Vagina (tissue), 2 donors: ENCODE measurements at regions not wholly inside any gene's neighbourhood (a gene's known extent, or its start where the extent isn't known, plus 50 kb on each side); places are given as distances from the start of the nearest gene placed in this dataset.
A peak's percentile ranks its signal among the peaks of the same experiment; 100 is the strongest.

ENCODE experiments used
- DNase-seq, 2 donors: peaks; one replicate each; pipeline ENCODE4 v3.0.0-alpha.2; 2017; ENCODE audit errors: extremely low spot score in 2 of 2
- H3K27ac ChIP-seq: fragments of 200-600 bp; sonication (generic); one replicate; pipeline ENCODE4 v1.5.1; 2019
- H3K27me3 ChIP-seq: fragments of 200-600 bp; sonication (generic); one replicate; pipeline ENCODE4 v1.5.1; 2019
- H3K36me3 ChIP-seq, 2 donors: fragments of 200-600 bp; sonication (generic); one replicate each; pipeline ENCODE4 v1.5.1; 2017 to 2019
- H3K4me1 ChIP-seq: fragments of 200-600 bp; sonication (generic); one replicate; pipeline ENCODE4 v1.5.1; 2019
- H3K4me3 ChIP-seq, 2 donors: fragments of 200-600 bp; sonication (generic); 1 replicate in 1 of 2; 2 replicates in 1 of 2; pipeline ENCODE4 v1.5.1; 2016 to 2019
- H3K9me3 ChIP-seq: fragments of 200-600 bp; sonication (generic); one replicate; pipeline ENCODE4 v1.5.1; 2019
- POLR2A ChIP-seq, 2 donors: fragments of 450-650 bp; IDR thresholded peaks; one replicate each; pipeline ENCODE4 v1.6.1; 2017; ENCODE audit warnings: antibody characterized with exemption in 2 of 2, mild to moderate bottlenecking in 2 of 2, moderate library complexity in 2 of 2
- POLR2AphosphoS5 ChIP-seq, 2 donors: sonication (generic); formaldehyde crosslinking; IDR thresholded peaks; one replicate each; pipeline ENCODE4 v1.9.0; 2017; ENCODE audit warnings: antibody characterized with exemption in 2 of 2, mild to moderate bottlenecking in 2 of 2, low read depth in 1 of 2; ENCODE audit not compliant: insufficient read depth in 1 of 2
- intact Hi-C: fragments of 100-400 bp; cut with DNase I; formaldehyde crosslinking; loops from one replicate; pipeline ENCODE4 v1.15.1; 2023
- TF ChIP-seq, protein P1 (sequence below), 3 experiments: fragments of 450-650 bp in 2 of 3; fragments of 200-600 bp in 1 of 3; sonication (generic) in 1 of 3; IDR thresholded peaks; one replicate each; pipeline ENCODE4 v1.5.1; 2017 to 2019; ENCODE audit warnings: antibody characterized with exemption in 3 of 3, mild to moderate bottlenecking in 2 of 3, moderate library complexity in 2 of 3

DNA sequence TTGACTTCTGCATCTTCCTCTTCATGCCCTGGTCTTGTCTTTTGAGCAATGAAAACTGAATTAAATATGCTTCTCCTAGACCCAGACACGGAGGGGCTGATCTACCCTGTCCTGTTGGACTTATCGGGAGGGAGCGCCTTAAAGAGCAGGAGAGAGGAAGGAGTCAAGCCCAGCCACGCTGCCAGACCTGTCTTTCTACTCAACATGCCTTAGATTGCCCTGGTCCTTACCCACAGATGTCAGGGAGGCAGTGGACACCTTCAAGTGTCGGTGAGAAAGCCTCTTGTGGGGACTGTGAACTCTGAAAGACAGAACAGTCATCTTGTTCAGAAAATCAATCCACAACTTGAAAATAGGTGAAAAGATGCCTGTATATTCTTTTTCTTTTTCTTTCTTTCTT lies 61.8 kb downstream of the IRAG1 start:
- no peaks in the 10 kb centered on the region for H3K4me1 ChIP-seq
- no peaks in the 10 kb centered on the region for H3K9me3 ChIP-seq
- no peaks in the 10 kb centered on the region for H3K27me3 ChIP-seq
- intact Hi-C loops: no loop called here
- H3K36me3 ChIP-seq: no peaks in the 10 kb centered on the region
- no peak overlapping the region for H3K4me3 ChIP-seq
- H3K27ac ChIP-seq: no peak overlapping the region
- no peak for TF ChIP-seq POLR2A (IDR thresholded peaks at IDR 0.05)
- TF ChIP-seq, protein P1, sequence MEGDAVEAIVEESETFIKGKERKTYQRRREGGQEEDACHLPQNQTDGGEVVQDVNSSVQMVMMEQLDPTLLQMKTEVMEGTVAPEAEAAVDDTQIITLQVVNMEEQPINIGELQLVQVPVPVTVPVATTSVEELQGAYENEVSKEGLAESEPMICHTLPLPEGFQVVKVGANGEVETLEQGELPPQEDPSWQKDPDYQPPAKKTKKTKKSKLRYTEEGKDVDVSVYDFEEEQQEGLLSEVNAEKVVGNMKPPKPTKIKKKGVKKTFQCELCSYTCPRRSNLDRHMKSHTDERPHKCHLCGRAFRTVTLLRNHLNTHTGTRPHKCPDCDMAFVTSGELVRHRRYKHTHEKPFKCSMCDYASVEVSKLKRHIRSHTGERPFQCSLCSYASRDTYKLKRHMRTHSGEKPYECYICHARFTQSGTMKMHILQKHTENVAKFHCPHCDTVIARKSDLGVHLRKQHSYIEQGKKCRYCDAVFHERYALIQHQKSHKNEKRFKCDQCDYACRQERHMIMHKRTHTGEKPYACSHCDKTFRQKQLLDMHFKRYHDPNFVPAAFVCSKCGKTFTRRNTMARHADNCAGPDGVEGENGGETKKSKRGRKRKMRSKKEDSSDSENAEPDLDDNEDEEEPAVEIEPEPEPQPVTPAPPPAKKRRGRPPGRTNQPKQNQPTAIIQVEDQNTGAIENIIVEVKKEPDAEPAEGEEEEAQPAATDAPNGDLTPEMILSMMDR (IDR thresholded peaks at IDR 0.05): no peak
- TF ChIP-seq POLR2AphosphoS5 (IDR thresholded peaks at IDR 0.05; ENCODE audit: insufficient read depth in 1 of 2, low read depth in 1 of 2): no peak
- peak in 1 of 2 donors; percentile 22 for DNase-seq

DNA sequence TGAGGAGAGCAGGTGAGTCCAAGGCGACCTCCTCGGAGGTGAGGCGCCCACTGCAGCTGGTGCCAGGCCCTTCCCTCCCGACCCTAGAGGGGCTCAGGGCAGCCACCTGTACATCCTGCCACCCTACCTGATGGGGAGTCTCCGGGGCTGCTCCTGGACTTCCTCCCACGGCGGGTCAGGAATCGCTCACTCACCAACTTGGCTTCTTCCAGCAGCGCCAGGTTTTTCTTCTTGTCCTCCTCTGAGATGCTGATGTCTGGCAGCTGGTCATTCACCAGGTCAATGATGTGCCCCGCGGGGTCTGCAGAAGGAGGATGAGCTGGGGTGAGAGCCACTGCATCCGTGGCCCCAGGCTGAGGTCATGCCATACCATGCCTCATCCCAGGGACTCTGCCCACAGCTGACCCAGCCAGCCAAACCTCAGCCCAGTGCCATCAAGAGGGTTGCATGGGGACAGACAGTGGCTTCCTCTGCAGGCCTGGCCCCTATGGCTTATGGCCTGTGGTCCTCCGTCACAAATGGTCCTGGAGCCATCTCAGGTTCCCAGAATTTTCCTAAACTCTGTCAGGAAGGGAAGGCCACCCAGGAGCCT lies 61.0 kb upstream of the LYVE1 start:
- TF ChIP-seq POLR2AphosphoS5 (IDR thresholded peaks at IDR 0.05; ENCODE audit: insufficient read depth in 1 of 2, low read depth in 1 of 2): no peak
- TF ChIP-seq, protein P1 (IDR thresholded peaks at IDR 0.05): no peak
- TF ChIP-seq POLR2A (IDR thresholded peaks at IDR 0.05): no peak
- Histone ChIP-seq H3K27me3 (no peaks in the 10 kb centered on the region), H3K27ac (no peak overlapping the region), H3K9me3 (no peaks in the 10 kb centered on the region), H3K4me3 (no peak overlapping the region), H3K36me3 (no peaks in the 10 kb centered on the region), H3K4me1 (peaks cover 16% of the 10 kb centered on the region)
- peak in 1 of 2 donors; percentile 84 for DNase-seq
- intact Hi-C loops: loop anchor here (10.0 kb wide), 1 partner anchor 105 kb away; no protein-coding TSS in a partner anchor

DNA sequence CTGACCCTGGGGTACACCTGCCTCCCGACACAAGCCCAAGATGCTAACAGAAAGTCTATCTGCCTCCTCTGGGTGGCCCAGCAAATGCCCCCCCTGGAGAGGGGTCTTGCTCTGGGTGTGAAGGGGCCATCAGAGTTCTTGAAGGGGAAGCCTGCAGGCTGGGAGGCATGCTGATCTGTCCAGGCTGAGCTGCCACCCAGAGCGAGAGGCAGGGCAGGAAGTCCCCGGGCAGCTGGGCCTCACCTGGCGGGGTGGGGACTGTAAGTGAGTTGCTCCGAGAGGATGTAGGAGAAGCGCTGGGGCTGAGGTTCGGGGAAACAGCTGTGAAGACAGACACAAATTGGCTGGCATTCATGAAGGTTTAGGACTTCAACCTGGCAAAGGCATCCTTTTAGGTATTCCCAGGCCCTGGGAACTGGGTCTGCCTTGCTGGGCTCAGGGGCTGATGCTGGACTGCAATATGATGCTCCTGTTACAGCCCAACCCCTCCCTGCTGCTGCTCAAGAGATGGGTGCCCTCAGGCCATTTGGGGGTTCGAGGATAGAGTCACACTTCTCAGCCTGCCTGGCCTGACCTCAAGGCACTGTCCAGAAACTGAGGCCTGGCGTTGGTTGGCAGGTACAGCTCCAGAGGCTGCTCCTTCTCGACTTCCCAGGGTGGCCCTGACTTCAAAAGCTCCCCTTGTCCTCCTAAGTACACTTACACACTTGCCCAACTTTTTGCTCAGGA lies 60.2 kb upstream of the LYVE1 start:
- TF ChIP-seq POLR2AphosphoS5 (IDR thresholded peaks at IDR 0.05; ENCODE audit: insufficient read depth in 1 of 2, low read depth in 1 of 2): no peak
- no peak for TF ChIP-seq POLR2A (IDR thresholded peaks at IDR 0.05)
- TF ChIP-seq, protein P1 (IDR thresholded peaks at IDR 0.05): no peak
- Histone ChIP-seq H3K27ac (no peak overlapping the region), H3K9me3 (no peaks in the 10 kb centered on the region), H3K36me3 (no peaks in the 10 kb centered on the region), H3K27me3 (no peaks in the 10 kb centered on the region), H3K4me1 (peaks cover 18% of the 10 kb centered on the region), H3K4me3 (no peak overlapping the region)
- intact Hi-C loops: loop anchor here (10.0 kb wide), 1 partner anchor 106 kb away; no protein-coding TSS in a partner anchor
- DNase-seq: no peak

DNA sequence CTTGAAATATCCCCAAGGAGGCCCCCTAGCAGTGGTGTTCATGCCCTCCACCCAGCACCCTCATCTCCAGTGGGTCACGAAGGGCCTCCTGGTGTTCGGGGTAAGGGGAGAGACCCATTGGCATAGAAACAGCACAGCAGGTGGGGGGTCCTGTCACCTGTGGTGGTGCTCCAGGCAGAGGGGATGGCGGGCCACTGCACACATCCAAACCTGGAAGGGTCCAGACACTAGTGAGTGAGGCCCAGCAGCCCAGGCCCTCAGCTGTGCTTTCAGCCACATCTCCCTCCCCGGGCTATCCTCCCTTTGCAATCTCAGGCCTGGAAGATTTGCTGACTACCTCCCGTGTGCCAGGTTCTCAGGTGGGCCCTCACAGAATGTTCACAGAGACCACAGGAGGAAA lies 59.4 kb upstream of the LYVE1 start:
- Histone ChIP-seq H3K9me3 (no peaks in the 10 kb centered on the region), H3K27ac (no peak overlapping the region), H3K36me3 (no peaks in the 10 kb centered on the region), H3K27me3 (no peaks in the 10 kb centered on the region), H3K4me3 (no peak overlapping the region), H3K4me1 (peaks cover 18% of the 10 kb centered on the region)
- no peak for DNase-seq
- intact Hi-C loops: loop anchor here (10.0 kb wide), 1 partner anchor 107 kb away; no protein-coding TSS in a partner anchor
- no peak for TF ChIP-seq POLR2AphosphoS5 (IDR thresholded peaks at IDR 0.05; ENCODE audit: insufficient read depth in 1 of 2, low read depth in 1 of 2)
- TF ChIP-seq POLR2A (IDR thresholded peaks at IDR 0.05): no peak
- TF ChIP-seq, protein P1 (IDR thresholded peaks at IDR 0.05): no peak

DNA sequence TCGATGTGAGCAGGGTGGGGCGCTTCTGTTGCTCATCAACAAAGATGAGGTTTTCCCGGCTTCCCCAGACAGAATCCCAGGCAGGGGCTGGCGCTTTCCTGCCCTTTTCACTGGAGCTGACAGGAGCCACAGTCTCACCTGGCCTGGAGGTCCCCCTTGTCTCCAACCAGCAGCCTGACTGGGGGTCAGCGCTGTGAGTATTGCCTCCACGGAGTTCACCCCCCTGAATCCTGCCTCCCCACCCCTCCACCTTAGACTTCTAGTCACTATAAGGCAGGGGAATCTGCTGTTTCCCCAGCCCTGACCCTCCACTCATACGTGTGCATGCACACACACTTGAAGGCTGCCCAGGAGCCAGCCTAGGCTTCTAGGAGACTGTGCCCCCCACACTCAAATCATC lies 58.8 kb upstream of the LYVE1 start:
- intact Hi-C loops: loop anchor here (10.0 kb wide), 1 partner anchor 108 kb away; no protein-coding TSS in a partner anchor
- no peaks in the 10 kb centered on the region for H3K36me3 ChIP-seq
- H3K9me3 ChIP-seq: no peaks in the 10 kb centered on the region
- H3K27ac ChIP-seq: peak overlapping the region; percentile 61
- TF ChIP-seq POLR2AphosphoS5 (IDR thresholded peaks at IDR 0.05; ENCODE audit: insufficient read depth in 1 of 2, low read depth in 1 of 2) (no peak), POLR2A (IDR thresholded peaks at IDR 0.05) (no peak)
- TF ChIP-seq, protein P1 (IDR thresholded peaks at IDR 0.05): no peak
- no peak overlapping the region for H3K4me3 ChIP-seq
- H3K4me1 ChIP-seq: peaks cover 18% of the 10 kb centered on the region
- no peaks in the 10 kb centered on the region for H3K27me3 ChIP-seq
- no peak for DNase-seq
